Spleen (tissue), 11 donors: ENCODE measurements at regions not wholly inside any gene's neighbourhood (a gene's known extent, or its start where the extent isn't known, plus 50 kb on each side); places are given as distances from the start of the nearest gene placed in this dataset.

Experiments used
- DNase-seq: peaks from one replicate; pipeline ENCODE4 v3.0.0-alpha.2; 2020
- H3K27ac ChIP-seq, 8 donors: fragments of 200-600 bp; sonication (generic) in 7 of 8; 1 replicate in 4 of 8; 2 replicates in 4 of 8; pipeline versions ENCODE4 v1.5.0 to v1.8.0; 2016 to 2021; ENCODE audit warnings: inconsistent platforms in 4 of 8, mild to moderate bottlenecking in 4 of 8, moderate library complexity in 1 of 8
- H3K27me3 ChIP-seq, 7 donors: fragments of 200-600 bp; sonication (generic) in 6 of 7; replicated peaks in 1 of 7; 1 replicate in 4 of 7; 2 replicates in 3 of 7; pipeline versions ENCODE4 v1.5.0 to v1.8.0; 2016 to 2021; ENCODE audit warnings: inconsistent platforms in 3 of 7, mild to moderate bottlenecking in 1 of 7
- H3K36me3 ChIP-seq, 6 donors: fragments of 200-600 bp; sonication (generic) in 5 of 6; 1 replicate in 4 of 6; 2 replicates in 2 of 6; pipeline versions ENCODE4 v1.5.0 to v1.8.0; 2016 to 2021; ENCODE audit warnings: inconsistent platforms in 2 of 6
- H3K4me1 ChIP-seq, 6 donors: fragments of 200-600 bp; sonication (generic) in 5 of 6; 1 replicate in 3 of 6; 2 replicates in 3 of 6; pipeline versions ENCODE4 v1.5.0 to v1.8.0; 2016 to 2021; ENCODE audit warnings: inconsistent platforms in 3 of 6
- H3K4me3 ChIP-seq, 8 donors: fragments of 200-600 bp; sonication (generic) in 7 of 8; 1 replicate in 4 of 8; 2 replicates in 4 of 8; pipeline versions ENCODE4 v1.5.0 to v1.8.0; 2016 to 2021; ENCODE audit warnings: inconsistent platforms in 4 of 8, mild to moderate bottlenecking in 4 of 8, moderate library complexity in 2 of 8
- H3K9me3 ChIP-seq, 8 donors: fragments of 200-600 bp; sonication (generic) in 7 of 8; 1 replicate in 4 of 8; 2 replicates in 4 of 8; pipeline versions ENCODE4 v1.5.0 to v1.8.0; 2016 to 2021; ENCODE audit warnings: inconsistent platforms in 4 of 8
- POLR2A ChIP-seq, 3 donors: fragments of 450-650 bp; IDR thresholded peaks; one replicate each; pipeline ENCODE4 v1.5.1; 2017; ENCODE audit warnings: antibody characterized with exemption in 3 of 3, mild to moderate bottlenecking in 1 of 3
- POLR2AphosphoS5 ChIP-seq, 3 donors: sonication (generic); formaldehyde crosslinking; IDR thresholded peaks; one replicate each; pipeline ENCODE4 v1.5.1; 2017; ENCODE audit warnings: antibody characterized with exemption in 3 of 3
- WGBS, 5 donors: extraction: QIAGEN DNeasy Blood & Tissue Kit in 3 of 5; methylation state at CpG; one replicate each; pipeline versions ENCODE4 v1.1.5 to v1.1.7; 2013 to 2018; 5-methylcytosine and 5-hydroxymethylcytosine counted together
- intact Hi-C: fragments of 100-400 bp; cut with DNase I; formaldehyde crosslinking; loops from one replicate; pipeline ENCODE4 v1.15.0; 2023; ENCODE audit warnings: low total_unique reads
- TF ChIP-seq, protein P1 (sequence below), 11 experiments: fragments of 200-600 bp in 7 of 11; fragments of 450-650 bp in 4 of 11; sonication (generic) in 4 of 11; IDR thresholded peaks in 8 of 11; conservative IDR thresholded peaks in 3 of 11; 1 replicate in 7 of 11; 2 replicates in 4 of 11; pipeline versions ENCODE4 v1.4.0 to v1.8.0; 2016 to 2021; ENCODE audit warnings: antibody characterized with exemption in 11 of 11, inconsistent platforms in 4 of 11, mild to moderate bottlenecking in 1 of 11
- donor health status: healthy with polysubstance abuse.
- donor health status: DM: no; HTN: no; CAD: no; lungs with moderate emphysema.
- donor health status: DM: no; HTN: no; CAD: no.
- donor health status: Bipolar disorder and iron deficiency.
- donor health status: healthy.
- donor health status: DM: no; HTN: no; CAD: no.
- donor health status: DM: yes; HTN: yes; CAD: no.

GRCh38 chr11:80517701-80518100, 1076.9 kb upstream of the TENM4 start:
- H3K4me3 ChIP-seq: no peak overlapping the region
- H3K9me3 ChIP-seq: peaks cover 0 to 23% (median 13%) of the 10 kb centered on the region in 8 donors
- H3K27ac ChIP-seq: no peak overlapping the region
- no peak for TF ChIP-seq POLR2AphosphoS5 (IDR thresholded peaks at IDR 0.05)
- TF ChIP-seq POLR2A (IDR thresholded peaks at IDR 0.05): no peak
- TF ChIP-seq, protein P1, sequence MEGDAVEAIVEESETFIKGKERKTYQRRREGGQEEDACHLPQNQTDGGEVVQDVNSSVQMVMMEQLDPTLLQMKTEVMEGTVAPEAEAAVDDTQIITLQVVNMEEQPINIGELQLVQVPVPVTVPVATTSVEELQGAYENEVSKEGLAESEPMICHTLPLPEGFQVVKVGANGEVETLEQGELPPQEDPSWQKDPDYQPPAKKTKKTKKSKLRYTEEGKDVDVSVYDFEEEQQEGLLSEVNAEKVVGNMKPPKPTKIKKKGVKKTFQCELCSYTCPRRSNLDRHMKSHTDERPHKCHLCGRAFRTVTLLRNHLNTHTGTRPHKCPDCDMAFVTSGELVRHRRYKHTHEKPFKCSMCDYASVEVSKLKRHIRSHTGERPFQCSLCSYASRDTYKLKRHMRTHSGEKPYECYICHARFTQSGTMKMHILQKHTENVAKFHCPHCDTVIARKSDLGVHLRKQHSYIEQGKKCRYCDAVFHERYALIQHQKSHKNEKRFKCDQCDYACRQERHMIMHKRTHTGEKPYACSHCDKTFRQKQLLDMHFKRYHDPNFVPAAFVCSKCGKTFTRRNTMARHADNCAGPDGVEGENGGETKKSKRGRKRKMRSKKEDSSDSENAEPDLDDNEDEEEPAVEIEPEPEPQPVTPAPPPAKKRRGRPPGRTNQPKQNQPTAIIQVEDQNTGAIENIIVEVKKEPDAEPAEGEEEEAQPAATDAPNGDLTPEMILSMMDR (IDR thresholded peaks at IDR 0.05 in 8 of 11, conservative IDR thresholded peaks at IDR 0.05 in 3 of 11): no peak
- H3K36me3 ChIP-seq: no peaks in the 10 kb centered on the region
- H3K27me3 ChIP-seq: no peaks in the 10 kb centered on the region
- WGBS, 5 donors: 74 to 86% (median 79%) methylated on average over 2 of the region's 2 CpGs
- H3K4me1 ChIP-seq: no peaks in the 10 kb centered on the region
- no peak for DNase-seq
- intact Hi-C loops: no loop called here

DNA sequence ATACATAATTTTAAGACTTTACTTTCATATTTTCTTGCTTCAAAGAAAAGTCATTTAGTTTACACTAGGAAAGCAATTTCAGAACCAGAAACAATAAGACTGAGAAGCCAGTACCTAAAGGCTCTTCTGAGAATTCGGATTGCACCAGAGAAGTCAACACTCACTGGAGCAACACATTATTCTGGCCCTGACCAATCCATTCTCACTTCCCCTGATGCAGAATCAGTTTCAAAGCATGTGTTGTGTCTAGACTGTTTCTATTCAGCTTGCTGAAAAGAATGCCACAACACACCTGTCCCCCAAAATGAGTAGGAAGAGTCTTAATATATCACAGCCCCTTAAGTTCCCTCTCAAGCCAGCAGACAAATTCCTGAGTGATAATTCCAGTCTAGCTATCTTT, 1074.3 kb upstream of the TENM4 start:
- intact Hi-C loops: no loop called here

GRCh38 chr11:80512491-80512890, 1071.7 kb upstream of the TENM4 start:
- no peak for DNase-seq
- Histone ChIP-seq H3K36me3 (no peaks in the 10 kb centered on the region), H3K4me3 (no peak overlapping the region), H3K27ac (no peak overlapping the region), H3K9me3 (peaks cover 0 to 24% (median 16%) of the 10 kb centered on the region in 8 donors), H3K27me3 (no peaks in the 10 kb centered on the region), H3K4me1 (no peaks in the 10 kb centered on the region)
- intact Hi-C loops: no loop called here
- TF ChIP-seq POLR2AphosphoS5 (IDR thresholded peaks at IDR 0.05): no peak
- no peak for TF ChIP-seq POLR2A (IDR thresholded peaks at IDR 0.05)
- TF ChIP-seq, protein P1 (IDR thresholded peaks at IDR 0.05 in 8 of 11, conservative IDR thresholded peaks at IDR 0.05 in 3 of 11): no peak
- WGBS, 5 donors: 81 to 93% (median 87%) methylated on average over 3 of the region's 3 CpGs

More for the DNA sequence above, 1074.3 kb upstream of the TENM4 start:
- Histone ChIP-seq H3K9me3 (peaks cover 0 to 23% (median 16%) of the 10 kb centered on the region in 8 donors), H3K27me3 (no peaks in the 10 kb centered on the region), H3K36me3 (no peaks in the 10 kb centered on the region), H3K27ac (no peak overlapping the region), H3K4me1 (no peaks in the 10 kb centered on the region), H3K4me3 (no peak overlapping the region)
- TF ChIP-seq, protein P1 (IDR thresholded peaks at IDR 0.05 in 8 of 11, conservative IDR thresholded peaks at IDR 0.05 in 3 of 11): no peak
- TF ChIP-seq POLR2AphosphoS5 (IDR thresholded peaks at IDR 0.05) (no peak), POLR2A (IDR thresholded peaks at IDR 0.05) (no peak)
- DNase-seq: no peak
- 55 to 84% (median 70%) methylated on average over 1 of the region's 1 CpG for WGBS, 5 donors

DNA sequence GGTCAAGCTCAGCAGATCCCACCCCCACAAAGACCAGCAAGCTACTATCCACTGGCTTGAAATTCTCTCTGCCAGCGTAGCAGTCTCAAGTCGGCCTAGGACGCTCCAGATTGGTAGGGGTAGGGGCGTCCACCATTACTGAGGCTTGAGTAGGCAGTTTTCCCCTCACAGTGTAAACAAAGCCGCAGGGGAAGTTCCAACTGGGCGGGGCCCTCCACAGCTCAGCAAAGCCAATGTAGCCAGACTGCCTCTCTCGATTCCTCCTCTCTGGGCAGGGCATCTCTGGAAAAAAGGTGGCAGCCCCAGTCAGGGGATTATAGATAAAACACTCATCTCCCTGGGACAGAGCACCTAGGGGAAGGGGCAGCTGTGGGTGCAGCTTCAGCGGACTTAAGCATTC, 1064.9 kb upstream of the TENM4 start:
- DNase-seq: no peak
- H3K4me1 ChIP-seq: no peaks in the 10 kb centered on the region
- H3K4me3 ChIP-seq: no peak overlapping the region
- intact Hi-C loops: no loop called here
- TF ChIP-seq POLR2A (IDR thresholded peaks at IDR 0.05) (no peak), POLR2AphosphoS5 (IDR thresholded peaks at IDR 0.05) (no peak)
- TF ChIP-seq, protein P1 (IDR thresholded peaks at IDR 0.05 in 8 of 11, conservative IDR thresholded peaks at IDR 0.05 in 3 of 11): no peak
- no peak overlapping the region for H3K27ac ChIP-seq
- H3K9me3 ChIP-seq: peaks cover 0 to 39% (median 15%) of the 10 kb centered on the region in 8 donors
- WGBS, 5 donors: 69 to 82% (median 77%) methylated on average over 8 of the region's 8 CpGs
- no peaks in the 10 kb centered on the region for H3K36me3 ChIP-seq
- no peaks in the 10 kb centered on the region for H3K27me3 ChIP-seq
